HuH-7 (cell line): ENCODE measurements at regions not wholly inside any gene's neighbourhood (a gene's known extent, or its start where the extent isn't known, plus 50 kb on each side); places are given as distances from the start of the nearest gene placed in this dataset.

Experiments
- DNase-seq: peaks from one replicate; pipeline ENCODE4 v3.0.0; 2011; ENCODE audit warnings: low spot score

GRCh38 chr4:30939684-30940083 is 219.5 kb downstream of the PCDH7 start:
- DNase-seq: no peak

- no peak for DNase-seq
These were observed 221.5 kb downstream of the PCDH7 start for GRCh38 chr4:30941641-30942040.

- no peak for DNase-seq
These were observed 223.2 kb downstream of the PCDH7 start for GRCh38 chr4:30943356-30943755.

- DNase-seq: no peak
These were observed 225.4 kb downstream of the PCDH7 start for GRCh38 chr4:30945586-30945985.

GRCh38 chr4:30946288-30946687 is 226.1 kb downstream of the PCDH7 start:
- DNase-seq: no peak

- DNase-seq: no peak
These were observed 228.5 kb downstream of the PCDH7 start for GRCh38 chr4:30948653-30949052.

- no peak for DNase-seq
These were observed 230.6 kb downstream of the PCDH7 start for GRCh38 chr4:30950737-30951136.

GRCh38 chr4:30952526-30953219 is 232.5 kb downstream of the PCDH7 start:
- DNase-seq: no peak

GRCh38 chr4:30953799-30954198 is 233.6 kb downstream of the PCDH7 start:
- DNase-seq: no peak

GRCh38 chr4:30956916-30957315 is 236.7 kb downstream of the PCDH7 start:
- DNase-seq: no peak

GRCh38 chr4:30957706-30958105 is 237.5 kb downstream of the PCDH7 start:
- DNase-seq: no peak

GRCh38 chr4:30959781-30960485 is 239.8 kb downstream of the PCDH7 start:
- DNase-seq: no peak

GRCh38 chr4:30962939-30963338 is 242.8 kb downstream of the PCDH7 start:
- no peak for DNase-seq

- no peak for DNase-seq
These were observed 248.8 kb downstream of the PCDH7 start for GRCh38 chr4:30968926-30969325.

- no peak for DNase-seq
These were observed 252.4 kb downstream of the PCDH7 start for GRCh38 chr4:30972542-30972941.

GRCh38 chr4:30973993-30974392 is 253.8 kb downstream of the PCDH7 start:
- no peak for DNase-seq

GRCh38 chr4:30979402-30979801 is 259.2 kb downstream of the PCDH7 start:
- DNase-seq: no peak

GRCh38 chr4:30989508-30989907 is 269.3 kb downstream of the PCDH7 start:
- no peak for DNase-seq

- no peak for DNase-seq
These were observed 276.7 kb downstream of the PCDH7 start for GRCh38 chr4:30996841-30997240.

- DNase-seq: no peak
These were observed 284.9 kb downstream of the PCDH7 start for GRCh38 chr4:31005037-31005436.

- DNase-seq: no peak
These were observed 287.7 kb downstream of the PCDH7 start for GRCh38 chr4:31007858-31008257.

GRCh38 chr4:31009926-31010325 is 289.8 kb downstream of the PCDH7 start:
- DNase-seq: no peak

- DNase-seq: no peak
These were observed 295.0 kb downstream of the PCDH7 start for GRCh38 chr4:31015123-31015522.
